GM18870 (cell line): ENCODE measurements at regions not wholly inside any gene's neighbourhood (a gene's known extent, or its start where the extent isn't known, plus 50 kb on each side); places are given as distances from the start of the nearest gene placed in this dataset.

ENCODE experiments used
- ATAC-seq: cut with Tn5 transposase; IDR thresholded peaks from one replicate; pipeline ENCODE4 v1.9.1; 2021; ENCODE audit warnings: moderate library complexity; ENCODE audit not compliant: unreplicated experiment

DNA sequence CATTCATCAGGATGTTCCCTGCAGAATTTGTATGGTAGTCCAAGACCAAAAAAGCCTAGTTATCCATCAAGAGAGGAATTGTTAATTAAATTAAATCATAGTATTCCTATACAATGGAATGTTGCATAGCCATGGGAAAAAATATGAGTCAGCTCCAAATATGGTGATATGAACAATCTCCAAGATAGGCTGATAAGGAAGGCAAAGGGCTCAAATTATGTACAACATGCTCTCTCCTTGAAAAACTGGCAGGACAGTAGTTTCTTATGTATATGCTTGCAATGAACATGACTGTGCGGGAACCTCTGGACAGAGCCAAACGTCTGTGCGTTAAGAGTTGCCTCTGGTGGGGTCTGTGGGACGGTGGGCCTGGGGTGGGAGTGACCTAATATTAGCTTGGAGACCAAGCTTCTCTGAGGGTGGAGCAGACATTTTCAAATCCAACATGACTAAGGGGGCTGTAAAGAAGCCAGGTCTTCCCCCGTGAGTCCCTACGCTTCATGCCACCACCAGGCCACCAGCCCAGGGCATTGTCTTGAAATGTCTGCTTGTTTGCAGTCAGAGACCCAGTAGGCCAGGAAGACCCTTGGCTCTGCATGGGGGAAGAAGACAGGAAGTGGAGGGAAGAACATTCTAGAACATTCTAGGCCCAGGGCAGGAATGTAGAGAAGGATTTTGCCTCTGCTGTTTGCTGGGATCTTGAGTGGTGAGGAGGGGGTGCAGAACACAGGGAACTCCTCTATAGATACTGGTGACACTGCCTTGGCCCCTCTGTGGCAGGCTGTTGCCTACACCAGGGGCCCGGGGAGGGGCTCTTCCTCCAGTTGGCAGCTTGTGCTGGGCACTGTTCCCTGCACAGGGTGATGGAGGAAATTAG lies 244.0 kb upstream of the HS6ST1 start:
- ATAC-seq = no peak

GRCh38 chr2:128563348-128563687 lies 244.7 kb upstream of the HS6ST1 start:
- no peak for ATAC-seq

DNA sequence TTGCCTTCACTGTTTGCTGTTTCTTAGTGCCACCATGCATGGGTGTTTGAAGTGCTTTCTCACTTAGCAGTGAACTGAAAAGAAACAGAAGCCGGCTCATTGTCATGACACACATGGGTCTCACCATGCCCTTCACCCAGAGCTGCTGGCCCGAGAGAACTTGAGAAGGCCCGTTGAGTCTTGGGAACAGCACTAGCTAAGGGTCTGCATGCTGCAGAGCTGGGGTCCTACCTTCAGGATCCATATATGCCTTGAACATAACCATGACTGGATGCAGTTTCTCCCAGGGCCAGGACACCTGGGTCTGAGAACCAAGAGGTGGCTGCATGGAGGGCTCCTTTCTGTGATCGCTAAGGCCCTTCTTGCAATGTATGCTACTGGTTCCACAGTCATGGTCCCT lies 245.5 kb upstream of the HS6ST1 start:
- no peak for ATAC-seq

DNA sequence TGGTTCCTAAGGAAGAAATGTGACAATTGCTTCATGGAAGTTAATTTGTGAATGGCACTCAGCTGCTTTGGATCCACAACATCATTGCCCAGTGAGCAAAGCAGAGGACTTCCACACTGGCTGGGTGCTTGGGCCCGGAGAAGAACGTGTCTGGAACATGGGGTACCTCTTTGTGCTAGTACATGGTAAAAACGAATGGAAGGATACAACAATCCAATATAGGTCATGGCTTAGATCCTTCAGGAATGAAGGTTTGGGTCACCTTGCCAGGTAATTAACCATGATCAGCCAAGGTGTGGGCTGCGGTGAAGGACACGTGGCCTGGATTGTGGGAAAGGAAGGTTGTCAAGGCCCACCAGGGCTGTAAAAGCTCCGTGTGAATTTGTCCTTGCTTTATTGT lies 245.9 kb upstream of the HS6ST1 start:
- ATAC-seq = no peak

GRCh38 chr2:128565441-128565840 lies 246.8 kb upstream of the HS6ST1 start:
- no peak for ATAC-seq

DNA sequence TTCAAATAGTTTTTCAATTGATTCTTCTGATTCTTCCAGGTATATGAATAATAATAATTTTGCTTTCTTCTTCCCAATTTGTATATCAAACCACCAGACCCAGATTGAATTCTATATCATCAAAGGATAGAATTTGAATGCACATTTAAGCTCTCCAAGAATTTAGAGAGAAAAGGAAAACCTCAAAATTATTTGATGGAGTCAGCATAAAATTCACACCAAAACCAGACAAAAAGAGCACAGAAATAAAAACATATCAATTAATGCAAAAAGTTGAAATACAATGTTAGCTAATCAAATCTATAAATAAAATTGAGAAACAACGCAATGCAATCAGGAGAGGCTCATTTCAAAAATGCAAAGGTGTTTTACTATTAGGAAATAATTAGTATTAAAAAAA lies 248.0 kb upstream of the HS6ST1 start:
- no peak for ATAC-seq

DNA sequence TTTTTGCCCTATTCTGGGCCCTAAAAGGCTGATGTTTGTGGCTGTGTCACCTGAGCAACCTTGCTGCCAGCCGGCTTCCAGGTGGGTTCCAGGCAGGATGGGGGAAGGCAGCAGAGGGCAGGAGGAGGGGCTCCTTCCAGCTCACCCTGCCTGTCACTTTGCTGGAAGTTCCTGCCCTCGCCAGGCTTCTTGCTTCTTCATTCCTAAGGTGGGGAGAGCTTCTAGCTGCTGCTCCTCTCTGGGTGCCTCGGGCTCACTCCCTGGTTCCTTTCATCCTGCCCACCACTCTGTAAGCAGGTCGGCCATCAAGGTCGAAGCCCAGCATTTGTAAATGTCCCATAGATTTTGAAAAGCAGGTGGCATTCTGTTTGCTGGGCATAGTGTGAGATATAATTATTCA lies 249.4 kb upstream of the HS6ST1 start:
- no peak for ATAC-seq

DNA sequence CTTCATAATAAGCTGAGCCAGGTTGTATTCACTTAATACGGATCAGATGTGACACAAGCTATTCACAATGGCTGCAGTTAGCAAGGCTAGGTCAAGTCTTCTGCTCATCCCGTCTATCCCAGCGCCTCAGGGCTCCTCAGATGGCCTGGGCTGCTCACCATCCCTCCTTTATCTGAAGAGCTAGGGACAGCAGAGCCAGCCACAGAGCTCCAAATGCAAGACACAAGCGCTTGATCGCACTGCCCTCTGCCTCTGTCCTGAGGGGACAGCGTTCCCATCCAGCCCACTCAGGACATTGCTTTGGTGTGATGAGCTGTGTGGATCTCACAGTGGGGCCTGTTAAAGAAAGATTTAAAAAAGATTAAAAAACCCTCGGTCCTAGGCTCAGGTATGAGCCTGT lies 254.4 kb upstream of the HS6ST1 start:
- ATAC-seq = no peak

GRCh38 chr2:128573531-128573930 lies 254.9 kb upstream of the HS6ST1 start:
- ATAC-seq = no peak

GRCh38 chr2:128577141-128577930 lies 258.7 kb upstream of the HS6ST1 start:
- no peak for ATAC-seq

DNA sequence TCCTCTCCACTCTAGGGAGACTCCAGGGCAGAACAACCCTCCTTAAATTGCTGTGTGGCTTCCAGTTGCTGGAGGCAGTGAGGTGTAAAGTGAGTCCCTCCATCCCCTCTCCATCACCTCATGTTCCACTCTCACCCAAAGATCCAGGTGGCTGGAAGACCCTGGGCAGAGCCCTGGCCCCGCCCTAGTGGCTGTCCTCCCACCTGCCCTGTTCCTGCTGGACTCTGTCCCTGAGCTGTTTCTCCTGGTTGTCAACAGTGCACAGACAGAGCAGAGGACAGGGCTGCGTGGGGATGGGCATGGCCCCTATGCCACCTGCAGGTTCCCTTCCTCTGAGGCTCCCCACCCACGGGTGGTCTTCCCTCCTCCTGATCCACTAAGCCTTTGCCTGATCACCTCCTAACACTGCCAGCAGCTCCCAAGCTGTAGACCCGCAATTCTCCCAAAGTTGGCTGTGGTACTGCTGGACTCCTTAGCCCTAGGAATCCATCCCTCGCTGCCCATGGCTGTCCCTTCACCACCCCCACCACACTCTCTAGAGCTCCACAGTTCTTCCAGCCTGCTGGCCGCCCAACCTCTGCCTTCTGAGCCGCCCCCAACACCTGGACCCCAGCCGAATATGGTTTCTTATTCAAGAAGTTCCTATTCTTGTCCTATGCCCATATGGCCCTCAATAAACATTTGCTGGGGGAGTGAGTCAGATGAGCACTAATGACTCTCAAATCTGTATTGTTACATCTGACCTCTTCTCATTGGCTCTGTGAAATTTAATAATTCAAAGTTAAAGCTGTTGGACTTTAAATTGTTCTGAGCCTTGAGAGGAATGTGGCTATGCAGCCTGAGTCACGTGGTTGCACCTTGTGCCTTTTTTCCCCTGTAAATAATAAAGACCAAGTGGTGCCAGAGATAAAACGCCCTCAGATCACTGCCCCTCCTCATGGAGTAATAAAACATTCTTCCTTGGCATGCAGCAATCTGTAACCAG lies 260.0 kb upstream of the HS6ST1 start:
- no peak for ATAC-seq

GRCh38 chr2:128579825-128580224 lies 261.2 kb upstream of the HS6ST1 start:
- no peak for ATAC-seq

- no peak for ATAC-seq
These were observed 262.6 kb upstream of the HS6ST1 start for GRCh38 chr2:128580988-128581848.

GRCh38 chr2:128581849-128582244 lies 263.2 kb upstream of the HS6ST1 start:
- no peak for ATAC-seq

DNA sequence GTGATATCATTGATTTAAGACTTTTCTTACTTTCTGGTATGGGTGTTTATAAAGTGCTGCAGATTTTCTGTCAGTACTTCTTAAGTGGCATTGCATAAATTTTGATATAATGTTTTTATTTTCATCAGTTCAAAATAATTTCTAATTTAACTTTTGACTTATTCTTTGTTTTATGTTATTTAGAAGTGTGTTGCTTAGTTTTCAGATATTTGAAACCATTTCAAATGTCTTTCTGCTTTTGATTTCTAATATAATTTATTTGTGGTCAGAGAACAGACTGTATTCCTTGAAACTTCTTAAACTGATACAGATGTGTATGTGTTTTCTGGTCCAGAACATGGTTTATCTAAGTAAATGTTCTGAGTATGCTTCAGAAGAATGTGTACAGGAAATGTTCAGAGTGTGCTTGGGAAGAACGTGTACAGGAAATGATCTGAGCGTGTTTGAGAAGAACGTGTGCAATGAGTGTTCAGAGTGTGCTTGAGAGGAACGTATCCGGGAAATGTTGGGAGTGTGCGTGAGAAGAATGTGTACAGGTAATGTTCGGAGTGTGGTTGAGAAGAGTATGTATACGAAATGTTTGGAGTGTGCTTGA lies 265.7 kb upstream of the HS6ST1 start:
- ATAC-seq = no peak

DNA sequence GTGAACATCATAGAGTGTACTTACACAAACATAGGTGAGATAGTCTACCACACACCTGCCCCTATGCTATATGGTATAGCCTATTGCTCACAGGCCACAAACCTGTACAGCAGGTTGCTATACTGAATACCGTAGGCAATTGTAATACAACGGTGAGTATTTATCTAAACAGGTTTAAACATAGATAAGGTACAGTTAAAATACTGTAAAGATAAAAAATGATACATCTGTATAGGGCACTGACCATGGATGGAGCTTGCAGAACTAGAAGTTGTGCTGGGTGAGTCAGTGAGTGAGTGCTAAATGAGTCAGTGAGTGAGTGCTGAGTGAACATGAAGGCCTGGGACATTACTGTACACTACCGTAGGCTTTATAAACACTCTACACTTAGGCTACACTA lies 267.0 kb upstream of the HS6ST1 start:
- no peak for ATAC-seq

DNA sequence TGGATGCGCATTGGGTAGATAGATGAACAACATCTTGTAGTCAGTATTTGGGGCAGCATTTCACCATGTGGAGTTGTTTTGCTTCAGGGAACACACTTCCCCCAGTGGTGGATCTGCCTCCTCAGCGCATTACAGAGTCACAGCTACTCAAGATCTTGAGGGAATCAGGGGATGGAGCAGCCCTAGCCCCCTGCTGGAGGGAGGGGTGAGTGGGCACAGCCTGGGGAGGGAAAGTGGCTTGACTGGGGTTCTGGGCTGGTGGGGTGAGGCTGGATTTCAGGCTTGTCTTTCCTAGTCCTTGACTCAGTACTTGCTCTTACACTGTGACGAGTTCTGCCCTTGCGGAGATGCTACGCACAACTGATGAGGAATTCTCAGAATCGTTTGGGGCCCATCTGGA lies 271.0 kb upstream of the HS6ST1 start:
- ATAC-seq = no peak

DNA sequence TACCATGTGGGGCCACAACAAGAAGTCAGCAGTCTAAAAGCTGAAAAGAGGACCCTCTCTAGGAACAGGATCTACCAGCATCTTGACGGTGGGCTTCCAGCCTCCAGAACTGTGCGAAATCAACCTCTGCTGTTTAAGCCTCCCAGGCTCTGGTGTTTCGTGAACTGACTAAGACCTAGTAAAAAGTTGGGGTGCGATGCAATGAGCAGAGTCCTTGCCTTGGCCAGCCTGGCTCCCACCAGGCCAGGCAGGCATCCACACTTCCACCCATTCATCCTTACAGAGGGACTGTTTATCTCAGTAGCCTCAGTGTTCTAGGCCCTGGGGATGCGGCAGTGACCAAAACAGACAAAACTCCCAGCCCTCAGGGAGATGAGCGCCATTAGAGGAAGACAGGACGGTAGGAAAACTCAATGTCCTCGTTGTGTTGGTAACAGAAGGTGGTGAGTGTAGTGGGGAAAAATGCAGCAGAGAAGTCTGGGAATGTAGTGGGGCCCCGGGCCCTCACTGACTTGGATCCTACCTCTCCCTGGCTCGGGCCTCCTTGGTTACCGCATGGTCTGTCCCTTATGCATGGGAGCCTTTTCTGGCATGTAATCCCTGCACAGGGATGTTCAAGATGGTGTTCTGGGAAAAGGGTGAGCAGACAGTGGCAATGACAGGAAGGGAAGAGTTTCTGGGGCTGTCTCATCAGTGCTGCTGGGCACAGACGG lies 271.8 kb upstream of the HS6ST1 start:
- no peak for ATAC-seq
